ENCODE measurements at regions not wholly inside any gene's neighbourhood (a gene's known extent, or its start where the extent isn't known, plus 50 kb on each side); places are given as distances from the start of the nearest gene placed in this dataset.

- intact Hi-C loops (cut with DNase I), result no loop called here
- DNase-seq (no peak), FAIRE-seq (no peak), ATAC-seq (peak; percentile 21 to 63 (median 52))
- Histone ChIP-seq H3K4me3 (no peak overlapping the region), H3K27me3 (no peaks in the 10 kb centered on the region), H3K9me3 (no peaks in the 10 kb centered on the region), H3K36me3 (no peaks in the 10 kb centered on the region), H3K4me1 (peaks cover 3 to 27% (median 6%) of the 10 kb centered on the region in 3 donors), H3K27ac (no peak overlapping the region)
- no peak for TF ChIP-seq CTCF (IDR thresholded peaks at IDR 0.05)
- 41 to 42% methylated on average over 2 of the region's 2 CpGs for WGBS, 2 donors
These were observed 211.0 kb upstream of the DDI1 start for GRCh38 chr11:103825469-103825868.

- ATAC-seq, result peak; percentile 46 to 81 (median 64)
- Histone ChIP-seq H3K27ac (no peak overlapping the region), H3K9me3 (no peaks in the 10 kb centered on the region), H3K36me3 (no peaks in the 10 kb centered on the region), H3K27me3 (no peaks in the 10 kb centered on the region), H3K4me1 (peaks cover 3 to 27% (median 6%) of the 10 kb centered on the region in 3 donors), H3K4me3 (no peak overlapping the region)
- DNase-seq, result no peak
- 10 to 17% methylated on average over 1 of the region's 1 CpG for WGBS, 2 donors
- FAIRE-seq, result no peak
- no peak for TF ChIP-seq CTCF (IDR thresholded peaks at IDR 0.05)
- intact Hi-C loops (cut with DNase I), result no loop called here
These were observed 209.6 kb upstream of the DDI1 start for GRCh38 chr11:103826856-103827255.

- no peak for FAIRE-seq
- no peak for TF ChIP-seq CTCF (IDR thresholded peaks at IDR 0.05)
- intact Hi-C loops (cut with DNase I), result no loop called here
These were observed 206.8 kb upstream of the DDI1 start for GRCh38 chr11:103829596-103829995.

GRCh38 chr11:103830205-103830604 lies 206.2 kb upstream of the DDI1 start:
- WGBS, 2 donors, result 74 to 95% methylated on average over 1 of the region's 1 CpG
- ATAC-seq, result no peak

More at GRCh38 chr11:103829596-103829995, 206.8 kb upstream of the DDI1 start:
- Histone ChIP-seq H3K36me3 (no peaks in the 10 kb centered on the region), H3K4me1 (peaks cover 3 to 20% (median 6%) of the 10 kb centered on the region in 3 donors), H3K27me3 (no peaks in the 10 kb centered on the region), H3K9me3 (no peaks in the 10 kb centered on the region), H3K4me3 (no peak overlapping the region), H3K27ac (no peak overlapping the region)
- WGBS, 2 donors, result 95 to 98% methylated on average over 4 of the region's 4 CpGs
- ATAC-seq (no peak), DNase-seq (peak in 2 of 6 donors; percentile 22 to 29)

More at GRCh38 chr11:103830205-103830604, 206.2 kb upstream of the DDI1 start:
- DNase-seq (no peak), FAIRE-seq (no peak)
- intact Hi-C loops (cut with DNase I), result no loop called here
- Histone ChIP-seq H3K9me3 (no peaks in the 10 kb centered on the region), H3K4me3 (no peak overlapping the region), H3K36me3 (no peaks in the 10 kb centered on the region), H3K27ac (no peak overlapping the region), H3K4me1 (peaks cover 3 to 18% (median 6%) of the 10 kb centered on the region in 3 donors), H3K27me3 (no peaks in the 10 kb centered on the region)
- no peak for TF ChIP-seq CTCF (IDR thresholded peaks at IDR 0.05)

Measured in pancreas (tissue), 10 donors.